Glomerular visceral epithelial cell (primary cell): ENCODE measurements at regions not wholly inside any gene's neighbourhood (a gene's known extent, or its start where the extent isn't known, plus 50 kb on each side); places are given as distances from the start of the nearest gene placed in this dataset.

Experiments
- DNase-seq: peaks from one replicate; pipeline ENCODE4 v3.0.0-alpha.2; 2016; ENCODE audit errors: extremely low spot score

DNA sequence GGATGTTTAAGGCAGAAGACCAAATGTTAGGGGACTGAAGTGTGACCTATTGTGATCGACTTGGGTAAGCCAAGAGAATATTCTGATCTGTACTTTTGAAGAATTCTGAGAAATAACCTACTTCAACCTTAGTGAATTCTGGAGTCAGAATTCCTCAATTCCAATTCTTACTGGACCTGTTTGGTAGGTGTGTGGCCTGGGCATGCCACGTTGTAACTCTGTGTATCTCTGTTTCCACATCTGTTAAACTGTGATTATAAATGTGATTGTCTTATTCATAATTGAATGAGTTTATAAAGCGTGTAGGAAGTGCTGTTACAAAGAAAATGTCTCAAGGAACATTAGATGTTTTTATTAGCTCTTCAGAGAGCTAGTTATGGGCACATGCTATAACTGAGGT is 64.5 kb downstream of the TUSC1 start:
- DNase-seq: no peak

DNA sequence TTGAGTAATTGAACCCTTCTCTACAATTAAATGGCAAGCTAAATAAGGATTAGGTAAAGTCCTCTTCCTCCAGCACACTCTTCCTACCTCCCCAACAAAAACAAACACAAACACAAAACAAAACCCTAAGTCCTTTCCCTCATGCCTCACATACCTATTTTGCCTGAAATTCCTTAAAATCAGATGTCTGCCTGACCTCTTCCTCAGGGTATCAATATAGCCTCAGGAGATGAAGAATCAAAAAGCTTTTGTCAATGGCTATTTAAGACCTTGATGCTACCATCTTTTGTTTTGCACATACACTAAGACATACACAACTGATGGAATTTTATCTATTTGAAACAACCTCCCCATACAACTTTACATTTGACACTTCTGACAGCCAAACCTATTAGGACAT is 75.1 kb downstream of the TUSC1 start:
- no peak for DNase-seq

DNA sequence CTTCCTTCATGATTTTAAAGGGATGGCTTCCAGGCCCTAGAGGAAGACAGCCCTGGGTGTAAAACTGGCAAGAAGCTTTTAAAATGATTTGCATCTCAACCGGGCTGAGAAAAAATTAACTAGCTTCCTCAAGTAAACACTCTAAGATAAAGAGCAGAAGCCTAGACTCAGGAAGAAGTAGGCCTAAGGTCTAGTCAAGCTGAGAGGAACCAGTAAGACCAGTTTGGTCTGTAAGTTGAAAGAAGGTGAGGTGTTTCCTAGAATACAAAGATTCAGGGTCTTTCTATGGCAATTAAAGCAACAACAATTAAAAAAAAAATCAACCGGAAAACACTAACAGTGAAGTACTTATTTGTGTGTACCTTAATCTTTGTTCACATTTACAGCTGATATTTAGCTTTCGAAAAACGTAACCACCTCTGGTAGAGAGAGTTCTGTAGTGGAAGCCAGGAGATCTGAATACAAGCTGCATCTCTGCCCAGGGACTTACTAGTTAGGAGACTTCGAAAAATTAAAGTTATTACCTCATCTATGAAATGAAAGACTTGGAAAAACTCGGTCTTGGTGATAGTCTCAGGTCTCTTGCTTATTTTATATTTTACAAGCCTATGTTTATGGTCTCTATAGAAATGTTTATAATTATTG is 75.7 kb downstream of the TUSC1 start:
- DNase-seq: no peak

GRCh38 chr9:25600501-25600900 is 77.7 kb downstream of the TUSC1 start:
- DNase-seq: no peak

DNA sequence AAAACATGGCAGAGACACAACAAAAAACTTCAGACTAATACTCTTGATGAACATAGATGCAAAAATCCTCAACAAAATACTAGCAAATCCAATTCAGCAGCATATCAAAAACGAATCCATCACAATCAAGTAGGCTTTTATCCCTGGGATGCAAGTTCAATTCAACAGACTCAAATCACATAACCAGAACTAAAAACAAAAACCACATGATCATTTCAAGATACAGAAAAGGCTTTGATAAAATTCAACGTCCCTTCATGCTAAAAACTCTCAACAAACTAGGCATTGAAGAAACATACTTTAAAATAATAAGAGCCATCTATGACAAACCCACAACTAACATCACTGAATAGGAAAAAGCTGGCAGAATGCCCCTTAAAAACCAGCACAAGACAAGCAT is 93.6 kb downstream of the TUSC1 start:
- DNase-seq: no peak

GRCh38 chr9:25573281-25573680 is 105.0 kb downstream of the TUSC1 start:
- DNase-seq: no peak

DNA sequence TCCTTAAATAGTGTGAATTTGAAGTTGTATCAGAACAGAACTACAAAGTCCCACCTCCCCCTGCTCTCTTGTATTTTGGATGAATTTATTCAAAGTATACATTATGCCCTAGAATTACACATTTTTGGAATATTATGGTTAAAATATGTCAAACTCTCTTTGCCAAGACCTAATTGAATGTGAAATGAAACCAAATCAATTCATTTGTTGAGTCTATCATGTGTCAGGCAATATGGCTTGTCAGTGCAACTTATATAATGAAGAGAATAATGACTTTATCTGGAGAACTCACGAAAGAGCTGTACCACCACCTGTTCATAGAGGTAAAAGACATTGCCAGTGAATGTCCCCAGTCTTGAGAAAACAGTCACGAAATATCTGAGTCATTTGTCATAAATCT is 106.8 kb downstream of the TUSC1 start:
- no peak for DNase-seq

DNA sequence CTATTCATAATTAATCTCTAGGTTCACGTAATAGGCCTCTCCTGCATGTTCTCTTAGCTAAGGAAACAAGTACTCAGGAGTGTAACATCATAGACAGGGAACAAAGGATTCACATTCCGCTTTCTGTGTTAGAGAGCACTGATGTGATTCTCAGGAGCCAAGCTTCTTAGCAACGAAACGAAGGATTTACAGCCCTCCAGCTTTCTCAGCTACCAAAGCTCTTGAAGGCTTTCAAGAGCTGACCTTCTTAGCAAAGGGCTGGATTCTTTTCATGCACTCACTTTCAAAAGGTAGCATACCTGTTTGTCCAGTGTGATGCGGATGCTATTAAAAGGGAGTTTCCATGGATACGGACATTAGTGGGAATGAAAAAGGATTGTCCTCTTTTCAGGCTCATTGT is 107.4 kb downstream of the TUSC1 start:
- DNase-seq: no peak

GRCh38 chr9:25562101-25562500 is 116.1 kb downstream of the TUSC1 start:
- no peak for DNase-seq

DNA sequence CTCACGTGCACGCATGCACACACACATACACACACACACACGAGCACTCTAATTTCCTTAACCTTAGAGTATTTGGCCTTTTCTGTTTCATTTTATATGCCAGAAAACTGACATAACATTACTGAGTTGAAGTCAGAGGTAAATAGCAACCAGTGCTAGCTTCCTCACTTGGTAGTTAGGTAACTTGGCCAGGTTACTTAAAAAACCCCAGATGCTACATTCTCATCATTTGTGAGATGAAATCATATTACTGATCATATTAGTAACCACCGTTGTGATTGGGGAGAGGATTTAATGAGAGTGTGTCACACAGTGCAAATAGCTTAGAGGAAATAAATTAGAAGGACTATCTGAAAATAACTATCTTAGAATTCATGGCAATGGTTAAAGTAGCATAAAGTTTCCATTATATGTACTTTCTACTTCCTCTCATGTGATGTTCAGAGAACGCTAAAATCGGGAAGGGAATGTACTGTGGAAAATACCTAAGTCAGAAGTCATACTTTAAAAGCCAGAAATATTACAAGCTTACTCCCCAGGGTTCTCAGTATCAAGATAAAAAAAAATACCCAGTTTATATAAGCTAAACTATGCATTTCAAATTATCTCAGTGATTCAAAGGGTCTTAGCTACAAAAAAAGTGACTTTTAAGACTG is 120.5 kb downstream of the TUSC1 start:
- no peak for DNase-seq

- DNase-seq: no peak
These were observed 121.7 kb downstream of the TUSC1 start for GRCh38 chr9:25556540-25556939.

- no peak for DNase-seq
These were observed 129.4 kb downstream of the TUSC1 start for GRCh38 chr9:25548847-25549246.

DNA sequence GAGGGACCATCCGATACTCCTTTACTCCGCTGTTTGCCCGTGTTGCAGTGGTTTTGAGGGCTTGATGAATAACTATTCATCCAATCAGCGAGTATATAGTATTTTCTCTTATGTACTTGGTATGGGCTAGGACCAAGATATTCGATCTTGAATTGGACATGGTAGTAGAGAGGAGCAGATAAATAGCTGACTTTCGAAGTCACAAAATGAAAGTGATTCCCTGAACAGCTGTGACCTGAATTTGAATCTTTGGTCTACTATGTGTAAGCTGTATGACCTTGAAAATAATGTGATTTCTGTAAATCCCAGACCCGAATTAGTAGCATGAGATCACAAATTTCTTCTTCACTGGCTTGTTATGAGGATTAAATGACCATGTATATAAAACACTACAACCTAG is 134.4 kb downstream of the TUSC1 start:
- no peak for DNase-seq

- DNase-seq: no peak
These were observed 135.9 kb downstream of the TUSC1 start for GRCh38 chr9:25542319-25542718.

DNA sequence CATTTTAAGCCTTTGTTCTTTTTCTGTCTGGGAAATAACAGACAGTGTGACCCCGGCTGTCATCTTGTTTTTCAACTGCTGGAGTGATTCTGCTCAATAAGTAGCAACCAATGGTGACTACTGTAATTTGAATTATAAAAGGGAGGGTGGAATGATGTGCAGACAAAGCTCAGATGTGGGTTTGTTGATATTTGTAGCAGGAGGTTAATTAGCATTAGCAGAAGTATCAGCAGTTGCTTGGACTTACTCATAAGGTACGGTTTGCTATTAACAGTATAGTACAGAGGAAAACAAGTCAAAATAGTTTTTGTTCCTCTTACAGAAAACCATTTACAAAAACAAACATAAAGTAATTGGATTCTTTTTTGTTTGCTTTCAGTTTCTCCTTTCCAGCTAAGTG is 140.4 kb downstream of the TUSC1 start:
- DNase-seq: no peak

DNA sequence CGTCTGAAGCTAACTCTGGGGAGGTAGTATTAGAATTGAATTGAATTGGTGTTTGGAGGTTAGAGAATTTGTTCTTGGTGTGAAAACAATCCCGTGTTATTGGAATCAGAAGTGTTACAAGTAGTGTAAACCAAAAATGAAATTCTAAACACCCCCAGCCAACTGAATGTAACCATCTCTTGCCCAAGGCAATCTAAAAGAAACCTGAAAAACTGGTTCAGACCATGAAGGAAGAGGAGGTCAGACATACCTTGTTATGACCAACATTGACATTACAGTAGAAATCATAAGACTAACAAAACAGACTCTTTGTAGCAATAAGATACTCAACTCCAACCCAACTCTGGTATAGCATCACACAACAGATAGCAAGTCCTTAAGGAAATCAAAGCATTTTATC is 159.0 kb downstream of the TUSC1 start:
- DNase-seq: no peak

GRCh38 chr9:25517701-25518100 is 160.5 kb downstream of the TUSC1 start:
- DNase-seq: no peak

GRCh38 chr9:25513509-25514033 is 164.7 kb downstream of the TUSC1 start:
- DNase-seq: no peak

- DNase-seq: no peak
These were observed 172.6 kb downstream of the TUSC1 start for GRCh38 chr9:25505644-25506043.

GRCh38 chr9:25481372-25481771 is 196.9 kb downstream of the TUSC1 start:
- DNase-seq: no peak

DNA sequence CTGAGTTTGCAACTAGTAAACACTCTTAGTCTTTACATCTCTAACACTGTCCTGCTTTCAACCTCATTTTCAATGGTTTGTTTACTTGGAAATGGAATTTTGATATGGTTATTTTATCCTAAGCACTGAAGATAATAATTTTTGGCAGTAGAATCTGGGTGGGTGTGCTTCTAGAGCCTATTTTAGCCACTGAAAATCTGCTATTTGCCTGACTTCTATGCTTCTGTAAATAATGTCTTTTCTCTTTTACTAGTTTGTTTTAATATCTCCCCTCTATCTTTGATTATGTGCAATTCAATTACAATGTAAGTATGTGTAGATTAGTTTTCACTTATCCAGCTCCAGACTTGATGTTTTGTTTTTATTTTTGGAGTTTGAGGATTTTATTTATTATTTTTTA is 197.5 kb downstream of the TUSC1 start:
- DNase-seq: no peak

DNA sequence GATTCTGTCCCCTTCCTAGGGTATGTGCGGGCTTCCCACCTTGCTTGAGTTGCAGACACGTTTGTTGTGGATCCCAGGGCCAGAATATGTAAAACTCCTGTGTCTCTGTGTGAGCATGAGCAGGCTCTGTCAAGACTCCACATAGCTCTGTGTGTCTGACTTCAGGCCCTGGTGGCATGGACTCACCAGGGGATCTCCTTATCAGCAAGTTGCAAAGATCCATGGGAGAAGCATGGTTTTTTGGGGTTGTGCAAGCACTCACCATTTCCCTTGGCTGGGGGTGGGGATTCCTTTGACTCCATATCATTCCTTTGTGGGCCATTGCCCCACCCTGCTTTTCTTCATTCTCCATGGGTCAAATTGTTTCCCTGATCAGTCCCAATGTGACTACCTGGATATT is 205.6 kb downstream of the TUSC1 start:
- no peak for DNase-seq

- no peak for DNase-seq
These were observed 206.1 kb downstream of the TUSC1 start for GRCh38 chr9:25472085-25472607.
